HG03469 (cell line): ENCODE measurements at regions not wholly inside any gene's neighbourhood (a gene's known extent, or its start where the extent isn't known, plus 50 kb on each side); places are given as distances from the start of the nearest gene placed in this dataset.
A peak's percentile ranks its signal among the peaks of the same experiment; 100 is the strongest.
"Not testable (repeated sequence)": the region's sequence is repeated elsewhere in the genome, so short reads cannot be mapped to it uniquely, and the experiment has no call there.

Source experiments
- ATAC-seq: cut with Tn5 transposase; IDR thresholded peaks from one replicate; pipeline ENCODE4 v1.9.1; 2021; ENCODE audit warnings: mild to moderate bottlenecking, moderate library complexity, moderate number of reproducible peaks; ENCODE audit not compliant: unreplicated experiment

GRCh38 chr7:73176813-73177212 lies 91.0 kb upstream of the SPDYE9 start:
- not testable (repeated sequence) for ATAC-seq

- not testable (repeated sequence) for ATAC-seq
Observed at GRCh38 chr7:73175322-73175721, 89.5 kb upstream of the SPDYE9 start.

- ATAC-seq: not testable (repeated sequence)
Observed at GRCh38 chr7:73170902-73171301, 85.1 kb upstream of the SPDYE9 start.

- ATAC-seq: not testable (repeated sequence)
Observed at GRCh38 chr7:73170415-73170814, 84.6 kb upstream of the SPDYE9 start.

- not testable (repeated sequence) for ATAC-seq
Observed at GRCh38 chr7:73166152-73166551, 80.3 kb upstream of the SPDYE9 start.

- not testable (repeated sequence) for ATAC-seq
Observed at GRCh38 chr7:73162680-73163079, 76.8 kb upstream of the SPDYE9 start.

GRCh38 chr7:73161727-73162126 lies 75.9 kb upstream of the SPDYE9 start:
- not testable (repeated sequence) for ATAC-seq

- not testable (repeated sequence) for ATAC-seq
Observed at GRCh38 chr7:73157169-73157661, 71.4 kb upstream of the SPDYE9 start.

GRCh38 chr7:73156510-73157168 lies 70.8 kb upstream of the SPDYE9 start:
- not testable (repeated sequence) for ATAC-seq

GRCh38 chr7:73154586-73155038 lies 68.8 kb upstream of the SPDYE9 start:
- peak; percentile 92 for ATAC-seq

- ATAC-seq: not testable (repeated sequence)
Observed at GRCh38 chr7:73153921-73154585, 68.2 kb upstream of the SPDYE9 start.

- not testable (repeated sequence) for ATAC-seq
Observed at GRCh38 chr7:73148570-73148969, 62.7 kb upstream of the SPDYE9 start.

GRCh38 chr7:73147681-73148080 lies 61.8 kb upstream of the SPDYE9 start:
- not testable (repeated sequence) for ATAC-seq

- ATAC-seq: not testable (repeated sequence)
Observed at GRCh38 chr7:73143993-73144392, 58.2 kb upstream of the SPDYE9 start.

- not testable (repeated sequence) for ATAC-seq
Observed at GRCh38 chr7:73137922-73138321, 52.1 kb upstream of the SPDYE9 start.
